GM18505 (cell line): ENCODE measurements at regions not wholly inside any gene's neighbourhood (a gene's known extent, or its start where the extent isn't known, plus 50 kb on each side); places are given as distances from the start of the nearest gene placed in this dataset.

Experiments used
- ATAC-seq: cut with Tn5 transposase; IDR thresholded peaks from one replicate; pipeline ENCODE4 v1.9.1; 2021; ENCODE audit not compliant: unreplicated experiment
- POLR2A ChIP-seq: IDR thresholded peaks from 4 replicates; pipeline ENCODE4 v1.6.1; 2011; ENCODE audit warnings: borderline replicate concordance; ENCODE audit not compliant: insufficient read depth, insufficient read length; ENCODE audit errors: extremely low read depth

- no peak for TF ChIP-seq POLR2A
- no peak for ATAC-seq
Measured at GRCh38 chr10:89118091-89118490, 89.0 kb downstream of the CH25H start.

DNA sequence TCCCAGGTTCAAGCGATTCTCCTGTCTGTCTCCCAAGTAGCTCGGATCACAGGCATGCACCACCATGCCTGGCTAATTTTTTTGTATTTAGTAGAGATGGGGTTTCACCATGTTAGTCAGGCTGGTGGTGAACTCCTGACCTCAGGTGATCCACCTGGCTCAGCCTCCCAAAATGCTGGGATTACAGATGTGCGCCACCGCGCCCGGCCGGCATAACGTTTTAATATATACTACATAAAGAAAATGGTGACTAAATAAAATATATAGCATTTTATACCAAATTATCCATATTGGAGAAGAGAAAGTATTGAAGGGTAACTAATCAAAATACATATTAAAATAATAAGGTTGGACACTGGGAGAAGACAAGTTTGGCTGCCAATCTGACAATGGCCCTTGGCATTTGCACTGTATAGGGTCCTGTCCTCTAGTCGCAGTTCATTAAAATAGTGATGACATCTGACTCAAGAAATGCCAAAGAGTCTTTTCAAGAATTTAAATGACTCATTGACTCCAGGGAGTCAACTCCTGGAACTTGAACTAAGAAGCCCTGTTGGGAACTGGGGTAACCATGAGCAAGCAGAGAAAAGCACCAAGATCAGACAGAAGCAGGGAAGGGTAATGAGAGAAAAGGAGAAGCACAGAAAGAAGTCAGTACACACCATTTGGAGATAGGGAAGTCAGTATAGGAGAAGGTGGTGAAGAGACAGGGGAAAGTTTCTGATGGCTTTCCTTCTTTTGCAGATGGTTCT is 91.1 kb downstream of the CH25H start:
- no peak for ATAC-seq
- TF ChIP-seq POLR2A: no peak

DNA sequence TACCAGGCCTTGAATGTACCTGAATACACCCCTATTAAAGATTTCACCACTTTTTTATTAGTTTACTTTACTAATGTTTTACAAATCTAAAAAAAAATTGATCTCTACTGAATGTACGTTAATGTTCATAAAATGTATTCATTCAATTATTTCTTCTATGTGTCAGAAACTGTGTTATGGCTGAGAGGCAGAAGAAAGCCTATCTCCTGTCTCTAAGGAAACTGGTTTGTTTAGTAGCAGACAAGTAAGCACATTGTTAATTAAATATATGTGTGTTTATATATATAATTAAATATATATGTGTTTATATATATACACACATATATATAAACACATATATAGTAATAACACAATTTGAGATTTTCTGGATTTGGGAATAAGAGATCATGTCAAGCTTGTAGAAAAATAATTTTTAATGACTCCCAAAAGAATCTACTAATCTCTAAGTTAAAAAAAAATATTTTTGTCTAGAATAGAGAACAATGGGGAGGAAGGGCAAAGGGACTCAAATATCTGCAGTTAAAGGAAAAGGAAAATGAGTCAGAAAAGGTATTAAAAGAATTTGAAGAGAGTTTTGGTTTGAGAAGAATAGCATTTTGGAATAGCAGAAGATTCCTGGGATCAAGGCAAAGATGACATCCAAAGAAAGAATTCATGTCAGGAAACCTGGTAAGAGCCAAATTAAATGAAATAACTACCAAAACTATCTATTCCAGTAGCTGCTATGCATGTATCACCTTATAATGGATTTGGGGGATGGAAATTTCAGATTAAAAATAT is 92.1 kb downstream of the CH25H start:
- no peak for ATAC-seq
- no peak for TF ChIP-seq POLR2A

DNA sequence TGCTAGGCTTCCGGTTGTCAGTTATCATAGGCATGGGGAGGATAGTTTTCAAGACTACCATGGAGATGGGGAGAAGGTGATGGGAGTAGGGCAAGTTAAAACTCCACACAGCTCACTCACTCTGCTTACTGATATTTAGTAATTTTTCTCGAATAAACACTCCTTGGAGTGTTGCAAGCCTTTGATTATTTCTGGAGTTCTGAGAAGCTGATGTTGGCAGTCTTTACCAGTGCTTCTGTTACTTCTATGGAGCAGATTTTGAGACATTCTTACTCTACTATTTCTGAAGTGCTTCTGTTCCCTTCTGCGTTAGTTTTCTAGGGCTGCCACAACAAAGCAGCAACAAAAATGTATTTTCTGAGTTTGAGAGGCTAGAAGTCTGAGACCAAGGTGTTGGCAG is 104.4 kb downstream of the CH25H start:
- no peak for ATAC-seq
- no peak for TF ChIP-seq POLR2A

GRCh38 chr10:89101943-89102342 is 105.2 kb downstream of the CH25H start:
- no peak for ATAC-seq
- no peak for TF ChIP-seq POLR2A

GRCh38 chr10:89100680-89101079 is 106.4 kb downstream of the CH25H start:
- no peak for ATAC-seq
- no peak for TF ChIP-seq POLR2A

DNA sequence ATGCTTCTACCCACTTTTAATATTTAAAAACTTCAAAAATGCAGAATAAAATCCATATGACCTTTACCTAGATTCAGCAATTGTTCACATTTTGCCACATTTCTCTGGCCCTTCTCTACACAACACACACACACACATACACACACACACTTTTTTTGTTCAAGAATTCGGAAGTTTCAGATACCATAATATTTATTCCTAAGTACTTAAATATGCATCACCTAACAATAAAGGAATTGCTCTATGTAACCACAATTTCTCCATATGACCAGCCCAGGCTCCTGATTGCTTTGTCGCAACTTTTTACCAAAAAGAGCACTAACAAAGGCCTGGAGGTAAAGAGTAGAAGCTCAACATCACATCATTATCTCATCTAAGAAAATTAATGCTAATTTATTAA is 106.6 kb downstream of the FAS start:
- no peak for TF ChIP-seq POLR2A
- ATAC-seq: no peak

DNA sequence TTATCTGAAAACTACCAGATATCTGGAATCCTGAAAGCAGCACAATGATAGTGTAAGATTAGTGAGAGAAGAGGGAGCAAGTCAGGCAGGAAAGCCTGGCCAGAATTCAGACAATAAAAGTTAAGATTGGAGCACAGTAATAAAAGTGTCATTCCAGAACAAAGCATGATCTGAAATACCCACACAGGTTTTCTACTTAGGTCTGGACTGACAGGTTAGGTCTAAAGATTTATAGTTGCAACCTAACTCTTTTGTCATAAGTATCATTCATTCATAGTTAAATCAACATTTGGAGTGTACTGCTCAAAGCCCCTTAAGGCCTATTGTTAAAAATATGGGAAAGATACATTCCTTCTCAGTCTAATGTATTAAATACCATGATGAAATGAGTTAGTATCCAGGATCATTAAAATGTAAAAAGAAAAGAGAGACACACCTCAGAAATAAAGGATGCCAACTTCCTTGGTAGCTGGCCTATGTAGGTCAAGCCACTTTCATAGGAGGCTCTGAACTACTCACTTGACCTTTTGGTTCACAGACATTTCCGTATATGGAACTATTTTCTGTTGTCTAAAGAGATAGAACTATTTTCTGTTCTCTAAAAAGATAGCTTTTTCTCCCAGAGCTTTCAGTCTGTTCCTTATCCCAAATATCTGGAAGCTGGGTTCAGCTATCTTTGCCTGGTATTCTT is 105.2 kb downstream of the FAS start:
- TF ChIP-seq POLR2A: no peak
- ATAC-seq: no peak

GRCh38 chr10:89093728-89094127 is 103.1 kb downstream of the FAS start:
- TF ChIP-seq POLR2A: no peak
- ATAC-seq: no peak

DNA sequence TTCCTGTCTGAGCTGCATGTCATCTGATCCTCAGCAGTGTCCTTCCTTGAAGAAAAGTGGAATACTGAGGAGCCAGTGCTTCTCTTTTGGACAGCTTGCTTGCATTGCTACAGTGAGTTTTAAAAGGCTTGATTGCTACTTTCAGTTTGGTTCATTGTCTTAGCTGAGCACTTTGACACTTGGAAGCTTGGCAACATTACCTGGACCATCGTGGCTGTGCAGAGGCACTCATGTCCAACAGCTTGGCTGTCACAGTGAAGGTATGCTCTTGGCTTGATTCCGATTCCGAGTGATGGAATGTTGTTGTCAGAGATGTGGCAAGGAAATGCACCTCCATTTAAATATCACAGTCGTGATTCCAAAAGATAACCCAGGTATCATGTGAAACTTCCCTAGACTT is 102.4 kb downstream of the FAS start:
- ATAC-seq: no peak
- no peak for TF ChIP-seq POLR2A

DNA sequence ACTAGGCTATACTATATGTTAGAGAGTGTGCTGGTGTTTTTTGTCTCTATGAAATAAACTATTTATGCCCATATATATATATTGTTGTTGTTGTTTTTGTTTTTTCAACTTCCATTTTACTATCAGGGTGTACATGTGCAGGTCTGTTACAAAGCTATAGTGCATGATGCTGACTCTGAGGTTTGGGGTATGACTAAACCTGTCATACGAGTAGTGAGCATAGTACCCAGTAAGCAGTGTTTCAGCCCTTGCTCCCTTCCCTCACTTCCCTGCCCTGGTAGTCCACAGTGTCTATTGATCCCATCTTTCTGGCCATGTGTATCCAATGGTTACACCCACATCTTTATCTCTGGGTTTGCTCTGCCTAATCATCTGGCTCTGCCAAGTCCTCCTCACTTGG is 101.8 kb downstream of the FAS start:
- no peak for ATAC-seq
- no peak for TF ChIP-seq POLR2A

DNA sequence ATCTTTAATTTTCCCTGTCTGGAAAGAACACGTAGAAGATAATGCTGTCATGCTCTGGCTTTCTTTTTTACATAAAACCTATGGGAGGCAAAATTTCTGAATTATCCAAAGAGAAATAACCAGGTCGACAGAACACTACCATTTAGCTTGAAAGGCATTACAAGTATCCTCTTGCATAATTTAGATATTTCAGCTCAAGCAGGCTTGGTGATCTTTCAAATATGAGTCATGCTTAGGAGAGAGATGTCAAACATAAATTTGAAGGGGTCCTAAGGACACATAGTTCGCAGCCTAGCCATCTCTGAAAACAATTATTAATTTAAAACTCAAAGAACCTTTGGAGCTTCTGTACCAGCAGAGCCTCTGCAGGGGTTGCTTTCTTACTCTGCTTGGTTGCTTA is 100.9 kb downstream of the FAS start:
- ATAC-seq: no peak
- TF ChIP-seq POLR2A: no peak

- TF ChIP-seq POLR2A: no peak
- ATAC-seq: no peak
Measured at GRCh38 chr10:89090756-89091445, 100.3 kb downstream of the FAS start.
